ENCODE measurements at regions not wholly inside any gene's neighbourhood (a gene's known extent, or its start where the extent isn't known, plus 50 kb on each side); places are given as distances from the start of the nearest gene placed in this dataset.

DNA sequence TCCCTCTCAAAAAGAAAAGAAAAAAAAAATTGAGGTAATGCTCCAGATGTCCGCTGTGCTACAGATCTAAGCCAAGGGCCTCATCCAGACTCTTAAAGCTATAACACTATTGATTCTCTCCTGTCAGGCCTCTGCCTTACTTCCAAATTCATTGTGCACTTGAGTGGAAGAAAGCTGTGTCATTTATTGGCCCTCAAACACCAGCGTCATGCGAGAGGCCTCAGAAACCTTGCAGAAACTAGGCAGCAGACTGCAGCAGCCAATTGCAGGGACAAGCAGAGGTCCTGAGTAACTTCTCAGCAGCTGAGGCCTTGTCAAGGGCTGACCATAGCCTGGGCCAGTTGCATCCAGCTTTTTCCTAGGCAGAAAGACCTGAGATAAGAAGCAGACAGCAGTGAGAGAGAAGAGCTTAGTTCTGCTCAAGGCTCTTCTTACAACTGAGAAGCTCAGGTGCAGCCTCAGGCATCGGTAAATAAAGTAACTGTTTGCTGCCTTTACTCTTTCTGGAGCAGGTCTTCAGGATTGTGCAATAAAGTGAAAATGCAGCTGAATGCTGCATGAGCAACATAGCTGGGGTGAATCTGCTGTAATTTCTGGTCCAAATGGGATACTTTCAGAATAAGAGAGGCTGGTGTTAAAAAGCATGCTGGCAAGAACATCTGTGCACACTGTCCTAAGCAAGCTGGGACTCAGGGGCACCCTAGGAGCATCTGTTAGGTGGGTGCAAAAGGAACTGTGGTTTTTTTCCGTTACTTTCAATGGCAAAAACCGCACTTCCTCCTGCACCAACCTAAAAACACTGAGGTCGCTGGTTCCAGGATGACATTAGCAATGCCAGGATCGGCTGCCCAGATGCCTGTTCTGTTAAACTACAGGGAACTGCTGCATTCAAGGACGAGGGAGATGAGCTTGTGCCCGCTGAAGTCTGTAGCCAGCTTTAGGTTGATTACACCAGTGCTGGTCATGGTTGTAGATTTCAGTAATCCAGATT is 181.8 kb upstream of the PFKP start:
- TF ChIP-seq CTCF (IDR thresholded peaks at IDR 0.05) (no peak), POLR2A (IDR thresholded peaks at IDR 0.05) (no peak)
